ENCODE measurements at regions not wholly inside any gene's neighbourhood (a gene's known extent, or its start where the extent isn't known, plus 50 kb on each side); places are given as distances from the start of the nearest gene placed in this dataset.

GRCh38 chr9:22173908-22174307, 164.8 kb upstream of the CDKN2B start:
- no peak for TF ChIP-seq CTCF (IDR thresholded peaks at IDR 0.05)
- no peak for TF ChIP-seq POLR2A (IDR thresholded peaks at IDR 0.05)

Measured in thyroid gland (tissue), 4 donors.